ENCODE measurements at regions not wholly inside any gene's neighbourhood (a gene's known extent, or its start where the extent isn't known, plus 50 kb on each side); places are given as distances from the start of the nearest gene placed in this dataset.

- Mint-ChIP-seq H3K36me3 (ENCODE audit: low read depth) (no peaks in the 10 kb centered on the region), H3K27me3 (ENCODE audit: low read depth) (no peaks in the 10 kb centered on the region), H3K9me3 (peaks cover 3% of the 10 kb centered on the region), H3K4me1 (ENCODE audit: low read depth) (peaks cover 26% of the 10 kb centered on the region), H3K4me3 (no peak overlapping the region), H3K27ac (no peak overlapping the region)
- no peak for DNase-seq
- CTCF ChIA-PET: no interaction called here
- intact Hi-C loops (cut with micrococcal nuclease): no loop called here
Measured at GRCh38 chr3:16803019-16803418, 81.7 kb upstream of the PLCL2 start.

GRCh38 chr3:16807391-16807790 is 77.4 kb upstream of the PLCL2 start:
- CTCF ChIA-PET: interaction anchor here (0.7 kb wide), 2 partner anchors 206 to 415 kb away, joined by 3 to 4 read pairs; no protein-coding TSS in a partner anchor
- Mint-ChIP-seq H3K36me3 (ENCODE audit: low read depth) (no peaks in the 10 kb centered on the region), H3K27ac (no peak overlapping the region), H3K4me3 (no peak overlapping the region), H3K9me3 (no peaks in the 10 kb centered on the region), H3K4me1 (ENCODE audit: low read depth) (peaks cover 25% of the 10 kb centered on the region), H3K27me3 (ENCODE audit: low read depth) (no peaks in the 10 kb centered on the region)
- intact Hi-C loops (cut with micrococcal nuclease): no loop called here
- DNase-seq: no peak

- CTCF ChIA-PET: interaction anchor here (0.8 kb wide), 1 partner anchor 20 kb away, joined by 3 read pairs; no protein-coding TSS in a partner anchor
- DNase-seq: peak; percentile 32
- H3K4me1 Mint-ChIP-seq (ENCODE audit: low read depth): peaks cover 20% of the 10 kb centered on the region
- intact Hi-C loops (cut with micrococcal nuclease): loop anchor here (2.0 kb wide), 1 partner anchor 424 kb away; no protein-coding TSS in a partner anchor
- H3K4me3 Mint-ChIP-seq: no peak overlapping the region
- no peaks in the 10 kb centered on the region for H3K9me3 Mint-ChIP-seq
- no peaks in the 10 kb centered on the region for H3K36me3 Mint-ChIP-seq (ENCODE audit: low read depth)
- H3K27me3 Mint-ChIP-seq (ENCODE audit: low read depth): no peaks in the 10 kb centered on the region
- H3K27ac Mint-ChIP-seq: no peak overlapping the region
Measured at GRCh38 chr3:16808393-16809107, 76.2 kb upstream of the PLCL2 start.

GRCh38 chr3:16809482-16809881 is 75.3 kb upstream of the PLCL2 start:
- H3K27ac Mint-ChIP-seq: no peak overlapping the region
- no peaks in the 10 kb centered on the region for H3K27me3 Mint-ChIP-seq (ENCODE audit: low read depth)
- H3K4me1 Mint-ChIP-seq (ENCODE audit: low read depth): peaks cover 20% of the 10 kb centered on the region
- no peak overlapping the region for H3K4me3 Mint-ChIP-seq
- CTCF ChIA-PET: interaction anchor here (0.8 to 1.9 kb wide), 2 partner anchors 18 to 75 kb away, joined by 3 to 6 read pairs; partner anchors contain the start of gene PLCL2
- no peaks in the 10 kb centered on the region for H3K9me3 Mint-ChIP-seq
- intact Hi-C loops (cut with micrococcal nuclease): loop anchor here (2.0 kb wide), 1 partner anchor 423 kb away; no protein-coding TSS in a partner anchor
- DNase-seq: no peak
- H3K36me3 Mint-ChIP-seq (ENCODE audit: low read depth): no peaks in the 10 kb centered on the region

GRCh38 chr3:16809993-16810392 is 74.8 kb upstream of the PLCL2 start:
- DNase-seq: no peak
- no peaks in the 10 kb centered on the region for H3K9me3 Mint-ChIP-seq
- no peaks in the 10 kb centered on the region for H3K27me3 Mint-ChIP-seq (ENCODE audit: low read depth)
- no peak overlapping the region for H3K4me3 Mint-ChIP-seq
- no peak overlapping the region for H3K27ac Mint-ChIP-seq
- peaks cover 20% of the 10 kb centered on the region for H3K4me1 Mint-ChIP-seq (ENCODE audit: low read depth)
- CTCF ChIA-PET: interaction anchor here (0.8 to 1.9 kb wide), 2 partner anchors 17 to 74 kb away, joined by 3 to 6 read pairs; partner anchors contain the start of gene PLCL2
- no peaks in the 10 kb centered on the region for H3K36me3 Mint-ChIP-seq (ENCODE audit: low read depth)
- intact Hi-C loops (cut with micrococcal nuclease): loop anchor here (2.0 kb wide), 1 partner anchor 423 kb away; no protein-coding TSS in a partner anchor

GRCh38 chr3:16810593-16811367 is 74.0 kb upstream of the PLCL2 start:
- no peak overlapping the region for H3K4me3 Mint-ChIP-seq
- intact Hi-C loops (cut with micrococcal nuclease): no loop called here
- no peak for DNase-seq
- H3K36me3 Mint-ChIP-seq (ENCODE audit: low read depth): no peaks in the 10 kb centered on the region
- CTCF ChIA-PET: interaction anchor here (1.9 kb wide), 1 partner anchor 74 kb away, joined by 6 read pairs; the partner anchor contains the start of gene PLCL2
- no peak overlapping the region for H3K27ac Mint-ChIP-seq
- no peaks in the 10 kb centered on the region for H3K9me3 Mint-ChIP-seq
- no peaks in the 10 kb centered on the region for H3K27me3 Mint-ChIP-seq (ENCODE audit: low read depth)
- H3K4me1 Mint-ChIP-seq (ENCODE audit: low read depth): peaks cover 20% of the 10 kb centered on the region

- no peaks in the 10 kb centered on the region for H3K36me3 Mint-ChIP-seq (ENCODE audit: low read depth)
- H3K27me3 Mint-ChIP-seq (ENCODE audit: low read depth): no peaks in the 10 kb centered on the region
- intact Hi-C loops (cut with micrococcal nuclease): no loop called here
- H3K4me1 Mint-ChIP-seq (ENCODE audit: low read depth): peaks cover 20% of the 10 kb centered on the region
- H3K4me3 Mint-ChIP-seq: no peak overlapping the region
- H3K9me3 Mint-ChIP-seq: no peaks in the 10 kb centered on the region
- DNase-seq: no peak
- no peak overlapping the region for H3K27ac Mint-ChIP-seq
- CTCF ChIA-PET: no interaction called here
Measured at GRCh38 chr3:16811950-16812349, 72.8 kb upstream of the PLCL2 start.

- peaks cover 20% of the 10 kb centered on the region for H3K4me1 Mint-ChIP-seq (ENCODE audit: low read depth)
- H3K36me3 Mint-ChIP-seq (ENCODE audit: low read depth): no peaks in the 10 kb centered on the region
- no peak overlapping the region for H3K4me3 Mint-ChIP-seq
- intact Hi-C loops (cut with micrococcal nuclease): no loop called here
- DNase-seq: no peak
- CTCF ChIA-PET: no interaction called here
- no peaks in the 10 kb centered on the region for H3K27me3 Mint-ChIP-seq (ENCODE audit: low read depth)
- no peaks in the 10 kb centered on the region for H3K9me3 Mint-ChIP-seq
- no peak overlapping the region for H3K27ac Mint-ChIP-seq
Measured at GRCh38 chr3:16813336-16813735, 71.4 kb upstream of the PLCL2 start.

- no peaks in the 10 kb centered on the region for H3K9me3 Mint-ChIP-seq
- CTCF ChIA-PET: interaction anchor here (0.5 kb wide), 1 partner anchor 227 kb away, joined by 3 read pairs; no protein-coding TSS in a partner anchor
- H3K36me3 Mint-ChIP-seq (ENCODE audit: low read depth): no peaks in the 10 kb centered on the region
- intact Hi-C loops (cut with micrococcal nuclease): no loop called here
- H3K4me3 Mint-ChIP-seq: no peak overlapping the region
- H3K27me3 Mint-ChIP-seq (ENCODE audit: low read depth): no peaks in the 10 kb centered on the region
- peaks cover 12% of the 10 kb centered on the region for H3K4me1 Mint-ChIP-seq (ENCODE audit: low read depth)
- no peak for DNase-seq
- no peak overlapping the region for H3K27ac Mint-ChIP-seq
Measured at GRCh38 chr3:16816048-16816780, 68.5 kb upstream of the PLCL2 start.

GRCh38 chr3:16817197-16817596 is 67.6 kb upstream of the PLCL2 start:
- Mint-ChIP-seq H3K27ac (no peak overlapping the region), H3K36me3 (ENCODE audit: low read depth) (no peaks in the 10 kb centered on the region), H3K9me3 (no peaks in the 10 kb centered on the region), H3K4me1 (ENCODE audit: low read depth) (peaks cover 2% of the 10 kb centered on the region), H3K4me3 (no peak overlapping the region), H3K27me3 (ENCODE audit: low read depth) (no peaks in the 10 kb centered on the region)
- DNase-seq: no peak
- intact Hi-C loops (cut with micrococcal nuclease): no loop called here
- CTCF ChIA-PET: interaction anchor here (1.0 kb wide), 1 partner anchor 10 kb away, joined by 3 read pairs; no protein-coding TSS in a partner anchor

- intact Hi-C loops (cut with micrococcal nuclease): no loop called here
- H3K27ac Mint-ChIP-seq: no peak overlapping the region
- no peaks in the 10 kb centered on the region for H3K27me3 Mint-ChIP-seq (ENCODE audit: low read depth)
Measured at GRCh38 chr3:16818194-16818593, 66.6 kb upstream of the PLCL2 start.

GRCh38 chr3:16818945-16819344 is 65.8 kb upstream of the PLCL2 start:
- H3K9me3 Mint-ChIP-seq: no peaks in the 10 kb centered on the region
- H3K36me3 Mint-ChIP-seq (ENCODE audit: low read depth): no peaks in the 10 kb centered on the region
- H3K27me3 Mint-ChIP-seq (ENCODE audit: low read depth): no peaks in the 10 kb centered on the region
- intact Hi-C loops (cut with micrococcal nuclease): no loop called here
- CTCF ChIA-PET: no interaction called here
- H3K27ac Mint-ChIP-seq: no peak overlapping the region
- peaks cover 9% of the 10 kb centered on the region for H3K4me1 Mint-ChIP-seq (ENCODE audit: low read depth)
- no peak for DNase-seq
- H3K4me3 Mint-ChIP-seq: no peak overlapping the region

More at GRCh38 chr3:16818194-16818593, 66.6 kb upstream of the PLCL2 start:
- Mint-ChIP-seq H3K4me1 (ENCODE audit: low read depth) (peaks cover 3% of the 10 kb centered on the region), H3K36me3 (ENCODE audit: low read depth) (no peaks in the 10 kb centered on the region), H3K9me3 (no peaks in the 10 kb centered on the region), H3K4me3 (no peak overlapping the region)
- CTCF ChIA-PET: interaction anchor here (1.0 kb wide), 1 partner anchor 9 kb away, joined by 3 read pairs; no protein-coding TSS in a partner anchor
- no peak for DNase-seq

Measured in activated naive CD4-positive, alpha-beta T cell treated with anti-CD3 and anti-CD28 coated beads for 36 hours (primary cell).